ENCODE measurements at regions not wholly inside any gene's neighbourhood (a gene's known extent, or its start where the extent isn't known, plus 50 kb on each side); places are given as distances from the start of the nearest gene placed in this dataset.

DNA sequence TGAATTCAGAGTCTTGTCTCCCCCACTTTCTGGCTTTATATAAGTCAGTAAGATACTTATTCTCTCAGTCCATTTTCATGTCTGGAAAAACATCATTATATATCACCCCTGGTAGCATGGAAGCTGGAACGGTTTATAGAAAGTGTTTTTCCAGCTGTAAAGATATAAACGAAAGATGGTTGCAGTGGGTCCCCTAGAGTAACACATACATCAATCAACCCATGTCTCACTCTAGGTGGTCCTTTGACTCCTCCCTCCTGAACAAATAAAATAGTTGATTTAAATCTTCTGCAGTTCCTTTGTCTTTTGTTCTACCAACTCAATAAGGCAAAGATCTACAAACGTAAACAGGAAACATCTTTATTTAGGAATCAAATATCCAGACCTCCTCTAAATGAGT is 1306.1 kb upstream of the TENM3 start:
- intact Hi-C loops (cut with DNase I) = no loop called here
- DNase-seq = no peak

DNA sequence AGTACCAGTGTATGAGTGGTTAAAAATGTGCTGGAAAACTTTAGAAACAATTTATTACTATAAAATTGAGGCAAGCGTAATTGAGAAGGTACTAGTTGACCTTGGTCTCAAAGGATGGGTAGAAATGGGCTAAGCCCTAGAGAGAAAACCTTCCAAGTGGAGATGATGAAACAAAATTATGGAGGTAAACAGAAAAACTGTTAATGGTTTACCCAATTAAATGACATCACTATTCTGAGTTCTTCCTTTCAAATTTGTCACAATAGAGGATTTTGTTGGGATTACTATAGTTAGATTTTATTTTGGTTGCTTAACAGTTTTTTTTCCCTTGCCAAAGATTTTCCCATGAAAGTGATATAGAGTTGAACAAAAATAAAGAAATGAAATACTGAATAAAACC is 1302.5 kb upstream of the TENM3 start:
- intact Hi-C loops (cut with DNase I) = no loop called here

DNA sequence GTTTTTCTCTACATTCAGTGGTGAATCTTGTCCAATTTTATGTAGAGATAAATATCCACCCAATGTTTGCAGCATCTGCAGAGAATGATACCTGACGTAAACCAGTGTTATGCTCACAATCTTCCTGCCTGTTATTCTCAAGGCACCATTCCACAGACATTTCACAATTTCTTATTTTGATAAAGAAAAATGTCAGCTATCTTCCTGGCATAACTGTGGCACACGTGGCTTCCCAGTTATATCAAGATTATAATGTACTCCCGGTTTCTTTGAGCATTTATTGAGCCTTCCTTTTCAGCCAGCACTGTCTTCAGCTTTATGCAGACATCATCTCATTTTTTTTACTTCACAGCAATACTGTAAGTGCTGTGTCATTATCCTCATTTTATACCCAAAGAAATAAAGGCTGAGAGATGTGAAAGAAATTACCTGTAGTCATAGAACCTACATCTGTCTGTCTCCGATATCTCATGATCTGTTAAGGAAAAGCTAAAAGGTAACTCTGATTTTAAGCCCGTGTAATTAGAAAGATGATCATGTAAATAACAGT is 1300.8 kb upstream of the TENM3 start:
- intact Hi-C loops (cut with DNase I) = no loop called here
- no peak for DNase-seq

More for the DNA sequence above, 1302.5 kb upstream of the TENM3 start:
- no peak for DNase-seq

DNA sequence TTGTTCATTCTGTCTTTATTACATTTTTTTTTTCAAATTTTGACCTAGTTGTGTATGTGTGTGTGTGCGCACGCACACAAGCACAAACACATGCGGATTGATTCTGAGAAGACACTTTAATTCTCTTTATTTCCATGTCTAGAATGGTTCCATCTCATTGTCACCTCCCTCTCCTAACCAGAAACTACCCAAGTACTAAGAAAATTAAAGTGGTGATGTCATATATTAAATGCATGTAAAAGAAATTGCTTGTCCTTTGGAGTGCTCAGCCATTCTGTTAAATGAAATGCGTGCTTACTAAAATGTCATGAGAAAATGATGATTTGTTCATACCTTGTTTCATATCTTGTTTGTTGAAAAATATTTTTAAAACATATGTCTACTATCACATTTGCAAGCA is 1297.0 kb upstream of the TENM3 start:
- DNase-seq = no peak
- intact Hi-C loops (cut with DNase I) = loop anchor here (5.0 kb wide), 1 partner anchor 119 kb away; no protein-coding TSS in a partner anchor

DNA sequence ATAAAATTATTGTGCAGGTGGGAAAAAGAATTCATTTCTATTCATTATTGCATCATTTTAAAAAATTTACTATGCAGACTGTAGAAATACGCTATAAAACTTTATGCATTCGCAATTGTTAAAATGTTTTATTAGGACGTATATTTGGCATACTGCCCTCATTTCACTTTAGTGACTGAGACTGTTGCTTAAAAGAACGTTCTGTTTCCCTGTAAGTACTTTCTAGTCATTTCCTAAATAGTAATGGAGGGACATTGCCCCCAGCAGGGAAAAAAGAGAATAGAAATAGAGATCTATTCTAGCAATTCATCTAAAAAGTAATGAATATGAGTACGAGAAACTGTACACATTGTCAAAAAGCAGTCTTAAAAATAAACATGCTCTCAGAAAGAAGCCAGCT is 1295.8 kb upstream of the TENM3 start:
- intact Hi-C loops (cut with DNase I) = loop anchor here (5.0 kb wide), 1 partner anchor 120 kb away; no protein-coding TSS in a partner anchor
- DNase-seq = no peak

DNA sequence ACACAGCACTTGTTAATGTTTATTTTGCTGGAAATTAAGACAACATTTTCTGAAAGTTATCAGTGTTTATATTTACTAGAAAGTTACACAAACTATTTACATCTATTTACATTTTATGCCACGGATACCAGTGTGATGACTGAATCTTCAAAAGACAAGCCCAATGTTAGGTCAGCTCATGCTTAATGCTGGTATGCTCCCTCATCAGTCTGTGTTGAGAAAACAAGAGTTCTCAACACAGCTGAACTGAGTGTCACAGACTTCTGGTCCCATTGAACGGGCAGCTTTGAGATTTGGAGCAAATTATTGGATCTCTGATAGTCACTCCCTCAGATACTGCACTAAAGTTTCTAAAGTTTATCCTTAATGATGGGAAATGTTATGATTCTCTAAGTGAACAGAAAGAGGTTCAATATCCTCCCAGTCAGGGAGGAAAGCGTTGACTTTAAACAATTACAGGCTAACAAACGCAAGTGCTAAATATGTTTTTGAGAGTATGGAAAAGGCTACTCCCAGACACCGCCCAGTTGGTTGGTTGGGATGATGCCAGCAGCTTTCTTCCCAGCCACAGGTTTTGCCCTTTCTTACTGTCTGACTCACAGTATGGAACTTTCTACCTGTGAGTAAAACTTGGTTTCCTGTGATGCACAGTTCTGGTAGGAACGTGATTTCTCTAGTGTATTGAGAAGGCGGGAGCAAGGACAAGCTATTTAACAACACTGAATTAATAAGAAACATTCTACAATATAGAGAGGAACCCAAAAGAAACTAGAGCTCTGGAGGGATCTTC is 1293.6 kb upstream of the TENM3 start:
- no peak for DNase-seq
- intact Hi-C loops (cut with DNase I) = loop anchor here (5.0 kb wide), 1 partner anchor 122 kb away; no protein-coding TSS in a partner anchor

DNA sequence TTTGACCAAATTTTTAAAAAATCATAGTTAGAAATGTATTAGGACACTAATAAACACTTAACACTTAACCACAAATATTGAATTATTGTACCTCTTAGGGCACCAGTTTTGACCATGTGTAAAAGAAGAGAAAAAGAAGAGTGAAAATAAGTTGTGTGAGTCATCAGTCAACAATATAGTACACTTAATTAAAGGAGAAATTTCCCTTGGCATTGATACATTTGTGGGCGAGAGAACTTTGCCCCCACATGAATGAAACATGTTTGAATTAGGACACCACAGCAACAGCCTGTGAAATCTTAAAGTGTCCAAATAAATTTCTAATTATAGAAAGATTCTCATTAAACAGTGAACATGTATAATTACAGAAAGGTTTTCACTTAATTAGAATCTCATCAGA is 1292.8 kb upstream of the TENM3 start:
- intact Hi-C loops (cut with DNase I) = no loop called here

DNA sequence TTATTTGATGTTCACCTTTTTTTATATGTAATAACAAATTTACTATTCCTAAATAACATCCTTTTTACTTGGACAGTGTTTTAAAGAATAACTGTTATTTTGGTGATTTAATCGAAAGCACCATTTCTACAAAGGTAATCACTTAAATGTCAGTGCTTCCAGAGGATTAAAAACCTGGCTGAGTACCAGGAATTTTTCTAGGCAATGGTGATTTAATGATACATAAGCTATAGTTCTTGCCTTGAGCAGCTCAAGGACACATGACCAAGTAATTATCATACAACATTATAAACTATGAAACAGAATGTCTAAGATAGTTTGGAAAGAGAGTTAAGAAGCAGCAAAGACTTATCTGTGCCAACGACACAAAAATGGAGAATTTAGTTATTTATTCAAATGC is 1291.9 kb upstream of the TENM3 start:
- DNase-seq = no peak
- intact Hi-C loops (cut with DNase I) = no loop called here

More for the DNA sequence above, 1292.8 kb upstream of the TENM3 start:
- no peak for DNase-seq

DNA sequence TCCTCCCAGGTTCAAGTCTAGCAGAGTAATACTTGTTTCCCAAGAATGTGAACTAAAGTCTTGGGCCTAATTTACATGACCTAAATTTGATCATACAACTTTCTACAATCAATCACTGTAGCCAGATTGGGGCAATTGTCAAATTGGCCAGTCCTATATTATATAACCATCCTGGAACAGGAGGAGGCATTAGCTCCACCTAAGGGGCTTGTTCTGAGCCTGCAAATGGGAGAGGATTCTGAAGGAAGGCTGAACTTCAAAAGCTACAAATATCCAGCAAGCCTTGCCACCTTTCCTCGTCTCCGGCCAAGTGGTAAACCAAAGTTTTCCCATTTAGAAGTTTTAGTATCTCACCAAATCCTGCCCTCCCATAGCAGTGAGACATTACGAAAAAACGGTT is 1289.6 kb upstream of the TENM3 start:
- intact Hi-C loops (cut with DNase I) = no loop called here
- DNase-seq = no peak

DNA sequence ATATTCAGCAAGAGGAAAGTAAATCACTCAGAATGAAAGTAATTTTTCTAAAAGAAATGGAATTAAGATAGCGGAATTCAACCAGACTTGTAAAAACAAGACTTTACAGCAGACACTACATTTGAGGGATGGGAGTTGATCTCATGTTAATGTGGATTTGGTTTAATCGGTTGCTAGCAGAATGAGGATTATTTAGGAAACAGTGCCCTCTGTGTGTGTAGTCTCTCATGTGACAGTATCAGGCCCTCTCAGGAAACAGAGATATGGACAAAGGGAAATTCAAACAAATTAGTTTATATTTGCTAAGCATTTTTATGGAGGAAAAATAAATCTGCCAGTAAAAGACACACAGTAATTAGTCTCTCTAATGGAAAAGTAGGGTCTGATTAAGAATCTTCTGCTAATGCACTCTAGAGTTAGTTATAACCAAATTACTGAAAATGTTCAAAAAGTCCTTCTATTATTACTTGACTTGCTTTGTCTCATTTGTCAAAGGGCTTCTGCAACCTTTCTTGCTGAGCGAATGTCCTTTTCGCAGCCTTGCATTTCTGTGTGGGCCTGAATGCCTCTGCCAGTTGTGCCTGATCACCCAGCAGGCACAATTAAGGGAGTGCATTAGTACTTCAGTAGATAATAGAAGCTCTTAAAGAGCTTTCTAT is 1282.3 kb upstream of the TENM3 start:
- no peak for DNase-seq
- intact Hi-C loops (cut with DNase I) = loop anchor here (10.0 kb wide), 1 partner anchor 306 kb away; no protein-coding TSS in a partner anchor

DNA sequence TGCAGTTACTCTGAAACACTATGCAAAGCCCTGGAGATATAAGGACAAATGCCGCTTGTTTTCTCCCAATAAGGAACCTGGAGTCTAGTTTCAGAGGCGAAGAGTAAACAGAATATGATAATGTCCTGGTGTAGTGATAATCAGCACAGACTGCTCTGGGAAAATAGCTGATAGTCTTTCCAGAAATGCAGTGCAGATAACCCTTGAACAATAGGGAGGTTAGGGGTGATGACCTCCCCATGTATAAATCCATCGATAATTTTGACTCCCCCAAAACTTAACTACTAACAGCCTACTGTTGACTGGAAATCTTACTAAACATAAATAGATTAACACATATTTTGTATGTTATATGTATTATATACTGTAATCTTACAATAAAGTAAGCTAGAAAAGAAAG is 1280.9 kb upstream of the TENM3 start:
- intact Hi-C loops (cut with DNase I) = loop anchor here (10.0 kb wide), 1 partner anchor 307 kb away; no protein-coding TSS in a partner anchor
- no peak for DNase-seq

DNA sequence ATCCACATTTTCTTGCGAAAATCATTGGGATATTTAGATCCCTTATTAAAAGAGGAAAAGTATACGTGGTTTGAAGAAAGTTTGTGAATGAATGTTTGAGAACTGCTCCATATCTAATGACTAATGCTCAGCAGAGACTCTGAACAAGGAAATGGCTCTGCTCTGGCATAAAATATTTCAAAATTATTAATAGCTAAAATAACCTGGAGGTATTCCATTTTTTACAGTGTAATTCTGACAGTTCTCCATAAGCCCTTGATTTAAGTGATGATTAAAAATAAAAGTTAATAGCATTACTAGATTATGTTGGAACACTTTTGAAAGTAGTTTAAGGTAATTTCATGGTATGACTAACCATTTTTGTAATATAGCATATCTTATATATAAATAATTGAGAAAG is 1276.9 kb upstream of the TENM3 start:
- intact Hi-C loops (cut with DNase I) = loop anchor here (10.0 kb wide), 1 partner anchor 312 kb away; no protein-coding TSS in a partner anchor
- DNase-seq = no peak

DNA sequence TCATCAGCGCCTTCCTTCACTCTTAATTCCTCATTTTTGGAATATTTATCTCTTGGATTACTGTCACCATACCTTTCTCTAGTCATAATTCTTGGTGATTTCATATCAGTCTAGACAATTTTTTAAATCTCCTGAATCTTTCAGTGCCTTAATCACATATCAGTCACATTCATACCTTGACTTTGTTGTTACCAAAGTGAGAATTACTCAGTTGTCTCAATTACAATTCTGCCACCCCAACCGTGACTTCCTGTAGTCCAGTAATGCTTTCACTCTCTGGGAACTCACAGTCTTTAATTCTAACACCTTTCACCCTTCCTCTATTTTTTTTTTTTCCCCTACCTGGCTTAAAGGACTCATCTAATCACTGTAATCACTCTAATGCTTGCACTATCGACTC is 1275.3 kb upstream of the TENM3 start:
- DNase-seq = no peak
- intact Hi-C loops (cut with DNase I) = loop anchor here (10.0 kb wide), 1 partner anchor 313 kb away; no protein-coding TSS in a partner anchor

DNA sequence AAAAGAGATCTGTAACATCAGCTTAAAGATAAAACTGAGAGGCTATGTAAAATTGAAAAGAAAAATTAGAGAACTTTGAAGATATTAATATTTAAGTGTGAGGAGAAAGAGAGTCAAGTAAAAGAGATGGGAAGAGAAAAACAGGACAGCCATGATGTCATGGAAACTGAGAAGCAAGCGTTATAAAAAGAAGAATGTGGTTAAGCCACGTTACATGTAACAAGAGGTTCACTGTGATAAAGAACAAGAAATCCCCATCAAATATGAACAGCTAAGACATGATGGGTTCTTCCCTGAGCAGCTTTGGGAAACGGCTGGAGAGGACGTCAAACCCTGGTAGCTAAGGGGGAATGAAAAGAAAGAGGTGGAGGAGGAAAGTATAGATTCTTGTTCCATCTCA is 1269.3 kb upstream of the TENM3 start:
- DNase-seq = no peak
- intact Hi-C loops (cut with DNase I) = no loop called here

DNA sequence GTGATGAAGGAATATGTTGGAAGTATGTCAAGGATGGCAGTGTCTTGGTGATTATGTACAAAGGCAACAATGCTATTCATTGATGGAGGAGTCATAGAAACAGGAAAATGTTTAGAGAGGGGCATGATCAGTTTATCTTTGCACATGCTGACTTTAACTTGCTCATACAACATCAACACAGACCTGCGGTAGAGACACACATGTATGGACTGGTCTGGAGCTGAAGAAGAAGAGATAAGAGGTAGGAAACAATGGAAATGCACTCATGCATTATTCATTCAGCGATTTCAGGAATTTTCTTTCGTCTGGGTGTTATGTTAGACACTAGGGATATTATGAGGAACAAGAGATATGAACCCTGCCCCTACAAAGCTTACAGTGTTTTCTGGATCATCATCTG is 1252.3 kb upstream of the TENM3 start:
- intact Hi-C loops (cut with DNase I) = no loop called here
- DNase-seq = no peak

DNA sequence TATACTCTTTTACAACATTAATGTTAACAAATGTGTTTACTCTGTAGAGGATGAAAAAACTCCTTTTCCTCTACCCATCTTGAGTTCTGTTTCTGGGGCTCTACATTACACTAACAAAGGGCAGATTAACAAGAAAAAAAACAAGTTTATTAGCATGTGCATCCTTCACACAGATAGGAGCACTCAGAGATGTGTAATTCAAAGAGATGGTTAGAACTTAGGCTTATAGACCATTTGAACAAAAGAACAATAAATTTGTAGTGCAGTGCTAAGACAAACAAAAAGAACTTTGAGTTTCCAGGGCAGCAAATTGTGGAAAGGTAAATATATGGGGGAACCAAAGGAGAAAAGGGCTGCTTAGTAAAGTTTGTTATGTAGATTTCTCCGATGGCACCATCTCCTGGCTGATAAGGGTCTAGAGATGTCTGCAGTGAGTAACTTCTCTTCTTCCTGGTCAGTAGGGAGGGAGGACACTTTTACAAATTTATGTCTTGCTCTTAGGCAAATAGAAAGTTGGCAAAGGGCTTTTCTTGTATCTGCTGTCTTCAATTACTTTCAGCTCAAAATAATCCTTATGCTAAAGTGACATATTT is 1249.9 kb upstream of the TENM3 start:
- DNase-seq = no peak
- intact Hi-C loops (cut with DNase I) = no loop called here

DNA sequence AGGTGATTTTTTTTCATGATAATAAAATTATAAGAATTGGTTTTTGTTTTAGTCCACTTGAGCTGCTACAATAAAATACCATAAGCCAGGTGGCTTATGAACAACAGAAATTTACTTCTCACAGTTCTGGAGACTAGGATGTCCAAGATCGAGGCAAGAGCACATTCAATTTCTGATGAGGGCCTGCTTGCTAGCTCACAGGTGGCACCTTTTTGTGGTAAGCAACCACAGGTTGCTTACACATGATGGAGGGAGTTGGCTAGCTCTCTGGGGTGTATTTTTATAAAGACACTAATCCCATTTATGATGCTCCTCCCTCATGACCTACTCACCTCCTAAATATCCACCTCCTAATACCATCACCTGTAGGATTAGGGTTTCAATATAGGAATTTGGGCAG is 1248.5 kb upstream of the TENM3 start:
- intact Hi-C loops (cut with DNase I) = no loop called here
- no peak for DNase-seq

DNA sequence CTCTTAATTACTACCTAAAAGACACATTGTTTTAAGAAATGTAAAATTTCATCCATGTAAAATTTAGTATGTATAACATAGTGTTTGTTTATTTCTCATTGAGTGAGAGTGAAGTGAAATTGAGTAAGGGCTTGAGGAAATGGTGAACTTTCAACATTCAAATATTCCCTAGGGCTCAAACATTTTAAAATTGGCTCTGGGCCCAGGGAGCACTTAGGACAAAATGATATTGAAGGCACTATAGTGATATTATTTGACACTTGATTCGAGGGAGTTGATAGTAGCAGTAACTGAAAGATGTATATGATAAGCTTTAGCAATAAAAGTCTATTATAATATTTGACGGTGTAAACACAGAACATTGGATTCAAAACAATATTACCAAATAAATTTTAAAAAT is 1244.0 kb upstream of the TENM3 start:
- intact Hi-C loops (cut with DNase I) = no loop called here
- no peak for DNase-seq

DNA sequence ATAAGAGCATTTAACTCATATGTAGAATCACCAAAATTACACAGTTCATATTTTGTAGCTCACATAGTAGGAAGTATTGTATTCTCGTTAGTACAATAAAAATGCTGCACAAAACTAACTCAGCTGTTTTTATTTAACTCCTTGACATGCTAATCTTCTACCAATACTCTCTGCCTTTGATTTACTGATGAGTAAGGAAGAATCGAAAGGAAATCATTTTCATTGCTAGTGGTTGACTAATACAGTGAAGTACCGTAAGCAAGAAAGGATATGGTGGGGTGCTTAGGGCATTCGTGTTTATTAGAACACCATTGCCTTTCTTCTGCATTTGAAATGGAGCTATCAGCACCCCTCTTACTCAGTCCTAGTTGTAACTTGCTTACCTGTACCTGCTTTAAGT is 1239.1 kb upstream of the TENM3 start:
- DNase-seq = no peak
- intact Hi-C loops (cut with DNase I) = no loop called here

DNA sequence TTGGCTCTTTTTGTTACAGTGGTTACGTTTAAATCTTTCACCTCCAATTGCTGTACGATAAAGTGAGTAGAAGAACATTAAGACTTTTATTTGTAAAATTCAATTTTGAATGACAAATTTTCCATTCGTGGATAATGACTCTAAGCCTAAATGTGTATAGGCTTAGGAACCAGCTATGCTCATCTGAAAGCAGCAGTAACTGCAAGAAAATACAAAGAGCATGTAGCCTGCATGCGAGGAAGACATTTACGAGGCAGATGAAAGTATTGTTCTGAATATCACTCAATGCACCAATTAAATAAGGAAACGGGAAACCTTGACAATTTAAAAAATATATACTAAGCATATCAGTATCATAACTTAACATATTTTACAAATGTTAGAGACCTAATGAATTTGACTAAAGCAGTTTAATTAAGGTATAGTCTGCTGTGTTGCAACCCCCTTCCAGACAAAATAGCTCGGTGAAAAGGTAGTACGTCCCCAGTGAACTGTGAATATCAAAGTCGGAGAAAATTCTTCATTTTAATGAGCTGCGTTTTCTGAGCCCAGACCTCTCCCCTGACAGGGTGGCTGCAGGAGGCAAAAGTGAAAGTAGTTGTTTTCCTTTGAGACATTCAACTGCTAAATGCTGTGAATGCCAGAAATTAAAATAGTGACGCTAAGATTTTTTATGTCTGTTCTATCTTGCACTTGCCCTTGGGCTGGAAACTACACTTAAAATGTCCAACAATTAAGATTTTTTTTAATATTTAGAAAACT is 1236.5 kb upstream of the TENM3 start:
- DNase-seq = no peak

More for the DNA sequence above, 1236.5 kb upstream of the TENM3 start:
- intact Hi-C loops (cut with DNase I) = no loop called here
